WTC11 (cell line): ENCODE measurements at regions not wholly inside any gene's neighbourhood (a gene's known extent, or its start where the extent isn't known, plus 50 kb on each side); places are given as distances from the start of the nearest gene placed in this dataset.

ENCODE experiments used
- ATAC-seq: fragments of 200-7000 bp; cut with Tn5 transposase; 2 replicates; pipeline ENCODE4 v1.10.0; 2021; ENCODE audit warnings: mild to moderate bottlenecking, moderate library complexity
- CTCF ChIA-PET: fragments of 300-600 bp; sonication (Branson Sonifier 250); formaldehyde crosslinking; loops from one replicate; lab custom pipeline; 2021; ENCODE audit warnings: antibody characterized with exemption; lab: Charles Lee
- POLR2A ChIA-PET: fragments of 350-600 bp; sonication (Branson Sonifier 250); formaldehyde crosslinking; loops from one replicate; lab custom pipeline; 2021; ENCODE audit warnings: antibody characterized with exemption; lab: Charles Lee
- DNase-seq: peaks from one replicate; pipeline ENCODE4 v3.0.0; 2021; ENCODE audit warnings: low spot score
- H3K27ac Mint-ChIP-seq: 2 replicates; pipeline ENCODE4 v1.8.0; 2021; ENCODE audit warnings: mixed read lengths
- H3K27me3 Mint-ChIP-seq: 2 replicates; pipeline ENCODE4 v1.8.0; 2021; ENCODE audit warnings: low read depth, mild to moderate bottlenecking, moderate library complexity, mixed read lengths
- H3K36me3 Mint-ChIP-seq: 2 replicates; pipeline ENCODE4 v1.8.0; 2021; ENCODE audit warnings: mixed read lengths
- H3K4me1 Mint-ChIP-seq: 2 replicates; pipeline ENCODE4 v1.8.0; 2022; ENCODE audit warnings: mixed read lengths
- H3K4me3 Mint-ChIP-seq: 2 replicates; pipeline ENCODE4 v1.8.0; 2021; ENCODE audit warnings: mild to moderate bottlenecking, moderate library complexity, mixed read lengths
- H3K9me3 Mint-ChIP-seq: 2 replicates; pipeline ENCODE4 v1.8.0; 2021; ENCODE audit warnings: mixed read lengths
- ATF3 ChIP-seq: sonication (generic); formaldehyde crosslinking; conservative IDR thresholded peaks from 2 replicates; pipeline ENCODE4 v1.8.1; 2022; ENCODE audit warnings: mild to moderate bottlenecking, missing genetic modification reagents
- CBFB ChIP-seq: sonication (generic); formaldehyde crosslinking; IDR thresholded peaks from 2 replicates; pipeline ENCODE4 v1.8.1; 2022; ENCODE audit warnings: mild to moderate bottlenecking, low read depth, missing genetic modification reagents
- E2F1 ChIP-seq: sonication (generic); formaldehyde crosslinking; IDR thresholded peaks from 2 replicates; pipeline ENCODE4 v1.8.0; 2022; ENCODE audit warnings: mild to moderate bottlenecking, missing genetic modification reagents
- ESRRA ChIP-seq: sonication (generic); formaldehyde crosslinking; IDR thresholded peaks from 2 replicates; pipeline ENCODE4 v1.8.1; 2022; ENCODE audit warnings: mild to moderate bottlenecking, missing genetic modification reagents, borderline replicate concordance
- FOXJ3 ChIP-seq: sonication (generic); formaldehyde crosslinking; IDR thresholded peaks from 2 replicates; pipeline ENCODE4 v1.9.0; 2021; ENCODE audit warnings: missing genetic modification reagents, mild to moderate bottlenecking, borderline replicate concordance
- FOXP1 ChIP-seq: sonication (generic); formaldehyde crosslinking; IDR thresholded peaks from 2 replicates; pipeline ENCODE4 v1.8.0; 2022; ENCODE audit warnings: missing genetic modification reagents, mild to moderate bottlenecking, moderate library complexity, borderline replicate concordance
- GTF2I ChIP-seq: fragments of 250-450 bp; sonication (Bioruptor Pico); conservative IDR thresholded peaks from 2 replicates; pipeline ENCODE4 v1.4.0; 2021; ENCODE audit warnings: mild to moderate bottlenecking
- IRF2 ChIP-seq: sonication (generic); formaldehyde crosslinking; IDR thresholded peaks from 2 replicates; pipeline ENCODE4 v1.8.0; 2022; ENCODE audit warnings: low read depth, missing genetic modification reagents, borderline replicate concordance
- JAZF1 ChIP-seq: fragments of 250-450 bp; sonication (Bioruptor Pico); IDR thresholded peaks from 2 replicates; pipeline ENCODE4 v1.9.0; 2021; ENCODE audit warnings: moderate library complexity, mild to moderate bottlenecking, inconsistent platforms
- STAT6 ChIP-seq: sonication (generic); formaldehyde crosslinking; conservative IDR thresholded peaks from 2 replicates; pipeline ENCODE4 v1.8.1; 2023; ENCODE audit warnings: mild to moderate bottlenecking, low read depth, missing genetic modification reagents, moderate library complexity
- TEAD4 ChIP-seq: sonication (generic); formaldehyde crosslinking; IDR thresholded peaks from 2 replicates; pipeline ENCODE4 v1.8.0; 2022; ENCODE audit warnings: mild to moderate bottlenecking, missing genetic modification reagents
- ZNF138 ChIP-seq: sonication (generic); formaldehyde crosslinking; conservative IDR thresholded peaks from 2 replicates; pipeline ENCODE4 v1.8.1; 2022; ENCODE audit warnings: mild to moderate bottlenecking, moderate library complexity, missing genetic modification reagents
- ZNF263 ChIP-seq: sonication (generic); formaldehyde crosslinking; IDR thresholded peaks from 2 replicates; pipeline ENCODE4 v1.8.1; 2022; ENCODE audit warnings: low read depth, mild to moderate bottlenecking, moderate library complexity, missing genetic modification reagents
- ZNF281 ChIP-seq: sonication (generic); formaldehyde crosslinking; IDR thresholded peaks from 2 replicates; pipeline ENCODE4 v1.8.0; 2023; ENCODE audit warnings: mild to moderate bottlenecking, missing genetic modification reagents
- ZNF396 ChIP-seq: fragments of 250-450 bp; sonication (Bioruptor Pico); IDR thresholded peaks from 2 replicates; pipeline ENCODE4 v1.8.0; 2021; ENCODE audit warnings: mild to moderate bottlenecking, moderate library complexity, borderline replicate concordance
- ZSCAN18 ChIP-seq: fragments of 250-450 bp; sonication (Bioruptor Pico); IDR thresholded peaks from 2 replicates; pipeline ENCODE4 v2.1.2; 2022; ENCODE audit warnings: mild to moderate bottlenecking, moderate library complexity

GRCh38 chr4:14652522-14652921 is 349.8 kb upstream of the CPEB2 start:
- TF ChIP-seq ZSCAN18 (CRISPR knock-in tag) (no peak), JAZF1 (CRISPR knock-in tag) (no peak), ZNF138 (CRISPR knock-in tag) (no peak), GTF2I (CRISPR knock-in tag) (no peak), ATF3 (CRISPR knock-in tag) (no peak), ZNF396 (CRISPR knock-in tag) (no peak), FOXP1 (CRISPR knock-in tag) (no peak), IRF2 (CRISPR knock-in tag) (no peak), TEAD4 (CRISPR knock-in tag) (no peak), STAT6 (CRISPR knock-in tag) (no peak), ZNF281 (CRISPR knock-in tag) (no peak), ESRRA (no peak)
- no peak for ATAC-seq
- H3K9me3 Mint-ChIP-seq = peaks cover 20% of the 10 kb centered on the region
- no peak for DNase-seq
- CTCF ChIA-PET = no interaction called here
- H3K27me3 Mint-ChIP-seq = no peaks in the 10 kb centered on the region
- POLR2A ChIA-PET = no interaction called here
- H3K4me1 Mint-ChIP-seq = no peaks in the 10 kb centered on the region
- H3K4me3 Mint-ChIP-seq = no peak overlapping the region
- no peak overlapping the region for H3K27ac Mint-ChIP-seq
- H3K36me3 Mint-ChIP-seq = no peaks in the 10 kb centered on the region

- H3K9me3 Mint-ChIP-seq = peaks cover 20% of the 10 kb centered on the region
- ATAC-seq (no peak), DNase-seq (no peak)
- ChIA-PET CTCF (no interaction called here), POLR2A (no interaction called here)
- no peaks in the 10 kb centered on the region for H3K27me3 Mint-ChIP-seq
- H3K36me3 Mint-ChIP-seq = no peaks in the 10 kb centered on the region
- no peak overlapping the region for H3K4me3 Mint-ChIP-seq
- no peak overlapping the region for H3K27ac Mint-ChIP-seq
- no peaks in the 10 kb centered on the region for H3K4me1 Mint-ChIP-seq
- no peak for TF ChIP-seq ZNF263 (CRISPR knock-in tag)
- no peak for TF ChIP-seq TEAD4 (CRISPR knock-in tag)
- no peak for TF ChIP-seq E2F1 (CRISPR knock-in tag)
- no peak for TF ChIP-seq FOXJ3 (CRISPR knock-in tag)
- no peak for TF ChIP-seq CBFB
Observed at GRCh38 chr4:14653338-14653737, 348.9 kb upstream of the CPEB2 start.
